NCI-H146 treated with DMSO at 0.1 percent for 48 hours (cell line): ENCODE measurements at regions not wholly inside any gene's neighbourhood (a gene's known extent, or its start where the extent isn't known, plus 50 kb on each side); places are given as distances from the start of the nearest gene placed in this dataset.

Experiments
- DNase-seq: peaks from one replicate; lab custom pipeline; 2025; ENCODE audit not compliant: unreplicated experiment; lab: John Stamatoyannopoulos, UW

GRCh38 chr12:46472144-46472705, 99.7 kb upstream of the SLC38A2 start:
- DNase-seq, result no peak

GRCh38 chr12:46471404-46471803, 98.8 kb upstream of the SLC38A2 start:
- DNase-seq, result no peak

- DNase-seq, result no peak
Measured at GRCh38 chr12:46470975-46471374, 98.4 kb upstream of the SLC38A2 start.

GRCh38 chr12:46470036-46470627, 97.6 kb upstream of the SLC38A2 start:
- DNase-seq, result no peak

- no peak for DNase-seq
Measured at GRCh38 chr12:46468813-46469212, 96.2 kb upstream of the SLC38A2 start.

- DNase-seq, result no peak
Measured at GRCh38 chr12:46468160-46468559, 95.6 kb upstream of the SLC38A2 start.

- no peak for DNase-seq
Measured at GRCh38 chr12:46465307-46465706, 92.7 kb upstream of the SLC38A2 start.

GRCh38 chr12:46464863-46465262, 92.3 kb upstream of the SLC38A2 start:
- no peak for DNase-seq

- no peak for DNase-seq
Measured at GRCh38 chr12:46462641-46463355, 90.2 kb upstream of the SLC38A2 start.

- DNase-seq, result no peak
Measured at GRCh38 chr12:46461907-46462640, 89.5 kb upstream of the SLC38A2 start.

GRCh38 chr12:46461459-46461858, 88.9 kb upstream of the SLC38A2 start:
- DNase-seq, result no peak

GRCh38 chr12:46460682-46461210, 88.2 kb upstream of the SLC38A2 start:
- no peak for DNase-seq

GRCh38 chr12:46459861-46460545, 87.4 kb upstream of the SLC38A2 start:
- no peak for DNase-seq

GRCh38 chr12:46459111-46459510, 86.5 kb upstream of the SLC38A2 start:
- no peak for DNase-seq

GRCh38 chr12:46458500-46459102, 86.0 kb upstream of the SLC38A2 start:
- no peak for DNase-seq

GRCh38 chr12:46457958-46458357, 85.4 kb upstream of the SLC38A2 start:
- no peak for DNase-seq

GRCh38 chr12:46456356-46457334, 84.1 kb upstream of the SLC38A2 start:
- DNase-seq, result no peak

- DNase-seq, result no peak
Measured at GRCh38 chr12:46455648-46456352, 83.2 kb upstream of the SLC38A2 start.

GRCh38 chr12:46454981-46455380, 82.4 kb upstream of the SLC38A2 start:
- DNase-seq, result no peak
